Aorta (tissue), 5 donors: ENCODE measurements at regions not wholly inside any gene's neighbourhood (a gene's known extent, or its start where the extent isn't known, plus 50 kb on each side); places are given as distances from the start of the nearest gene placed in this dataset.
"Not testable (repeated sequence)": the region's sequence is repeated elsewhere in the genome, so short reads cannot be mapped to it uniquely, and the experiment has no call there.

Source experiments
- ATAC-seq: fragments of 200-7000 bp; cut with Tn5 transposase; one replicate; pipeline ENCODE4 v1.9.1; 2022; ENCODE audit warnings: moderate library complexity; ENCODE audit not compliant: low FRiP score
- DNase-seq, 2 donors: peaks; one replicate each; pipeline ENCODE4 v3.0.0-alpha.2; 2020
- H3K27ac ChIP-seq, 2 donors: one replicate each; pipeline ENCODE4 v1.5.1; 2013; ENCODE audit warnings: low read length in 2 of 2, mild to moderate bottlenecking in 2 of 2, moderate library complexity in 2 of 2, control low read depth in 1 of 2, inconsistent platforms in 1 of 2, low read depth in 1 of 2
- H3K27me3 ChIP-seq, 2 donors: one replicate each; pipeline ENCODE4 v1.6.1; 2013; ENCODE audit warnings: control low read depth in 1 of 2, low read length in 1 of 2, mild to moderate bottlenecking in 1 of 2, moderate library complexity in 1 of 2; ENCODE audit not compliant: insufficient read depth in 2 of 2, control insufficient read depth in 1 of 2
- H3K36me3 ChIP-seq, 2 donors: one replicate each; pipeline ENCODE4 v1.6.1; 2013; ENCODE audit warnings: control low read depth in 1 of 2, low read length in 1 of 2, mild to moderate bottlenecking in 1 of 2; ENCODE audit not compliant: insufficient read depth in 2 of 2, control insufficient read depth in 1 of 2
- H3K4me1 ChIP-seq, 2 donors: one replicate each; pipeline ENCODE4 v1.6.1; 2013; ENCODE audit warnings: low read length in 2 of 2, control low read depth in 1 of 2, mild to moderate bottlenecking in 1 of 2, moderate library complexity in 1 of 2; ENCODE audit not compliant: insufficient read depth in 2 of 2, control insufficient read depth in 1 of 2
- H3K4me3 ChIP-seq, 2 donors: one replicate each; pipeline ENCODE4 v1.5.1; 2013; ENCODE audit warnings: low read length in 2 of 2, control low read depth in 1 of 2, mild to moderate bottlenecking in 1 of 2
- H3K9me3 ChIP-seq: one replicate; pipeline ENCODE4 v1.6.1; 2013; ENCODE audit warnings: mild to moderate bottlenecking, low read length; ENCODE audit not compliant: control insufficient read depth
- WGBS, 2 donors: extraction: QIAGEN DNeasy Blood & Tissue Kit; methylation state at CpG; one replicate each; pipeline ENCODE4 v1.1.7; 2013; 5-methylcytosine and 5-hydroxymethylcytosine counted together
- intact Hi-C, 2 donors: fragments of 100-400 bp; cut with DNase I; formaldehyde crosslinking; loops; one replicate each; pipeline versions ENCODE4 v1.14.2 to v1.15.0; 2022
- donor health status: healthy with polysubstance abuse.
- donor health status: Bipolar disorder and iron deficiency.
- donor health status: DM: no; HTN: no; CAD: no.
- donor health status: DM: no; HTN: no; CAD: no.
- donor health status: DM: yes; HTN: yes; CAD: no.

DNA sequence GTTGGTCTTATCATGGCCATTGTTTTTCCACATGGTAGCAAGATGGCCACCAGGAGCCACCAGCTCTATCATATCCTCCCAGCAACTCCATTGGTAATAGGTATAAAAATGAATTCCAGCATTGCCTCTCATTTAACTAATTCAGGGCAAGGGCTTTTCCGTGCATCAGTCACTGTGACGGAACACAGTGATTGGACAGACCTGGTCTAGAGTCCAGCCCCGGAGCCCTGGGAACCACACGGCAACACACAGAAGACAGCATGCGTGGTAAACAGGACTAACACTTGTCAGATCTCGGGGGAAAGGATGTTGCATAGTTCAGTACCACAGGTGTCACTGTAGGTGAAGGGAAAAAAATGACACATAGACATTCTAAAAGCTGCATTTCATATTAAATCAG, 638.0 kb upstream of the RBFOX1 start:
- DNase-seq (no peak), ATAC-seq (no peak)
- Histone ChIP-seq H3K4me3 (no peak overlapping the region), H3K27me3 (no peaks in the 10 kb centered on the region), H3K27ac (no peak overlapping the region), H3K9me3 (no peaks in the 10 kb centered on the region), H3K4me1 (no peaks in the 10 kb centered on the region), H3K36me3 (no peaks in the 10 kb centered on the region)
- intact Hi-C loops: no loop called here
- 72 to 75% methylated on average over 6 of the region's 6 CpGs for WGBS, 2 donors

GRCh38 chr16:6693418-6693817, 639.2 kb upstream of the RBFOX1 start:
- intact Hi-C loops, H3K27me3 ChIP-seq, ATAC-seq, H3K9me3 ChIP-seq, H3K36me3 ChIP-seq, H3K4me3 ChIP-seq, DNase-seq, H3K27ac ChIP-seq, H3K4me1 ChIP-seq: not testable (repeated sequence)
- WGBS, 2 donors: 85 to 90% methylated on average over 2 of the region's 2 CpGs

- ATAC-seq: no peak
- H3K27me3 ChIP-seq: no peaks in the 10 kb centered on the region
- H3K27ac ChIP-seq: no peak overlapping the region
- no peaks in the 10 kb centered on the region for H3K4me1 ChIP-seq
- no peak overlapping the region for H3K4me3 ChIP-seq
- H3K36me3 ChIP-seq: no peaks in the 10 kb centered on the region
- intact Hi-C loops: no loop called here
- peaks cover 2% of the 10 kb centered on the region for H3K9me3 ChIP-seq
- WGBS, 2 donors: 96 to 97% methylated on average over 5 of the region's 5 CpGs
- no peak for DNase-seq
Observed at GRCh38 chr16:6692874-6693273, 639.8 kb upstream of the RBFOX1 start.

GRCh38 chr16:6690741-6691140, 641.9 kb upstream of the RBFOX1 start:
- Histone ChIP-seq H3K27me3 (no peaks in the 10 kb centered on the region), H3K27ac (no peak overlapping the region), H3K4me3 (no peak overlapping the region), H3K4me1 (no peaks in the 10 kb centered on the region), H3K9me3 (peaks cover 5% of the 10 kb centered on the region), H3K36me3 (no peaks in the 10 kb centered on the region)
- intact Hi-C loops: no loop called here
- 75 to 84% methylated on average over 4 of the region's 4 CpGs for WGBS, 2 donors
- ATAC-seq: no peak
- DNase-seq: no peak

DNA sequence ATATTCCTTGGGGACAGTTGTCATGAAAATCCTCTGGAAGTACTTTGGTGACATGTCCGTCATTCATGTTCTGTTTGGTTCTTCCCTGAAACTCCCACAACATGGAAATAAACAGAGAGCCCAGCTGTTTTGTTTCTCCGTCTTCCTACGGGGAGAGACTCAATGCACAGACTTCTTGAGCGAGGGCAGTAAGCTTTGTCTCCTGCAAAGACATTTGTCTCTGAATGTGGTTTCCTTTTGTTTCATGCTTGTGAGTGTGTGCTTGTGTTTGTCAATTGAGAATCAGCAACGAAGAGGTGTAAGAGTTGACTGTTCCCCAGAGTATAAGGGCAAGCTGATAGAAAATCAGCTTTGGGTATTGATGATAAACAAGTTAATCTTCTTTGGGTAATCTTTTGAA, 643.0 kb upstream of the RBFOX1 start:
- no peak for ATAC-seq

GRCh38 chr16:6687593-6687992, 645.1 kb upstream of the RBFOX1 start:
- Histone ChIP-seq H3K4me3 (no peak overlapping the region), H3K36me3 (no peaks in the 10 kb centered on the region), H3K27ac (no peak overlapping the region), H3K9me3 (peaks cover 5% of the 10 kb centered on the region), H3K27me3 (no peaks in the 10 kb centered on the region), H3K4me1 (no peaks in the 10 kb centered on the region)
- 90 to 93% methylated on average over 3 of the region's 3 CpGs for WGBS, 2 donors
- ATAC-seq (no peak), DNase-seq (no peak)
- intact Hi-C loops: no loop called here

More for the DNA sequence above, 643.0 kb upstream of the RBFOX1 start:
- peaks cover 5% of the 10 kb centered on the region for H3K9me3 ChIP-seq
- no peaks in the 10 kb centered on the region for H3K27me3 ChIP-seq
- no peaks in the 10 kb centered on the region for H3K36me3 ChIP-seq
- no peak overlapping the region for H3K4me3 ChIP-seq
- H3K4me1 ChIP-seq: no peaks in the 10 kb centered on the region
- DNase-seq: no peak
- H3K27ac ChIP-seq: no peak overlapping the region
- intact Hi-C loops: no loop called here
- WGBS, 2 donors: 15 to 29% methylated on average over 5 of the region's 5 CpGs

GRCh38 chr16:6684076-6684673, 648.5 kb upstream of the RBFOX1 start:
- H3K27me3 ChIP-seq: no peaks in the 10 kb centered on the region
- H3K4me3 ChIP-seq: no peak overlapping the region
- H3K4me1 ChIP-seq: no peaks in the 10 kb centered on the region
- intact Hi-C loops: no loop called here
- H3K36me3 ChIP-seq: no peaks in the 10 kb centered on the region
- no peak for ATAC-seq
- H3K27ac ChIP-seq: no peak overlapping the region
- 17% methylated on average over 7 of the region's 7 CpGs for WGBS, 2 donors
- DNase-seq: no peak
- peaks cover 5% of the 10 kb centered on the region for H3K9me3 ChIP-seq

- peak in 1 of 2 donors; percentile 51 for DNase-seq
Observed at GRCh38 chr16:6682142-6682811, 650.4 kb upstream of the RBFOX1 start.

DNA sequence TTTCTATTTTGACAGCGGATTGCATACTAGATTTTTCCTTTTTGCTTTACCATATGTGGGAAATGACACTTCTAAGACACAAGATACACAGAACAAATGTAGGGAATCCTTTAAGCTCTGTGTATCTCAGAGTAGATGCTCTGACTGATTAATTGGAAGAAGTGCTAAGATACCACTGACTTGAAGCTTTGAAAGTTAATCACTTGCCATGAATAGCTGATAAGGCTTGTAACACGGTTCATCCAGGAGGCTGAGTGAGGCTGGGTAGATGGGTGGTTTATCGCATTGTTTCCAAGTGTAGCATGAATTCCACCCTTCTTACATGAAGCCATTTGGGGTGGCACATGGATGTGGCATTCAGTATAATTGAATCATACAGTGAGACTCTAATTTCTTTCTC, 654.1 kb upstream of the RBFOX1 start:
- Histone ChIP-seq H3K27me3 (no peaks in the 10 kb centered on the region), H3K27ac (no peak overlapping the region), H3K36me3 (no peaks in the 10 kb centered on the region), H3K4me3 (no peak overlapping the region), H3K9me3 (no peaks in the 10 kb centered on the region), H3K4me1 (no peaks in the 10 kb centered on the region)
- ATAC-seq: no peak
- intact Hi-C loops: no loop called here
- WGBS, 2 donors: 53 to 82% methylated on average over 3 of the region's 3 CpGs
- no peak for DNase-seq

More at GRCh38 chr16:6682142-6682811, 650.4 kb upstream of the RBFOX1 start:
- intact Hi-C loops: no loop called here
- Histone ChIP-seq H3K4me3 (no peak overlapping the region), H3K27ac (no peak overlapping the region), H3K9me3 (no peaks in the 10 kb centered on the region), H3K36me3 (no peaks in the 10 kb centered on the region), H3K4me1 (no peaks in the 10 kb centered on the region), H3K27me3 (no peaks in the 10 kb centered on the region)
- WGBS, 2 donors: 43 to 46% methylated on average over 19 of the region's 19 CpGs
- no peak for ATAC-seq
